Prostate gland (tissue), 2 donors: ENCODE measurements at regions not wholly inside any gene's neighbourhood (a gene's known extent, or its start where the extent isn't known, plus 50 kb on each side); places are given as distances from the start of the nearest gene placed in this dataset.

ENCODE experiments used
- DNase-seq: peaks from one replicate; pipeline ENCODE4 v3.0.0-alpha.2; 2019; ENCODE audit warnings: low spot score
- H3K27ac ChIP-seq, 2 donors: fragments of 200-600 bp; sonication (generic); 2 replicates each; pipeline ENCODE4 v1.5.1; 2017 to 2019
- H3K27me3 ChIP-seq: fragments of 200-600 bp; sonication (generic); replicated peaks from 2 replicates; pipeline ENCODE4 v1.5.1; 2019; ENCODE audit not compliant: insufficient read depth
- H3K36me3 ChIP-seq, 2 donors: fragments of 200-600 bp; sonication (generic); 1 replicate in 1 of 2; 2 replicates in 1 of 2; pipeline versions ENCODE4 v1.5.1 to v1.8.1; 2017 to 2019
- H3K4me1 ChIP-seq: fragments of 200-600 bp; sonication (generic); replicated peaks from 2 replicates; pipeline ENCODE4 v1.5.1; 2019
- H3K4me3 ChIP-seq, 2 donors: fragments of 200-600 bp; sonication (generic); 2 replicates each; pipeline ENCODE4 v1.5.1; 2017 to 2019
- H3K9me3 ChIP-seq: fragments of 200-600 bp; sonication (generic); 2 replicates; pipeline ENCODE4 v1.5.1; 2017
- POLR2A ChIP-seq: fragments of 450-650 bp; IDR thresholded peaks from one replicate; pipeline ENCODE4 v1.6.1; 2016; ENCODE audit warnings: antibody characterized with exemption, mild to moderate bottlenecking
- POLR2AphosphoS5 ChIP-seq: sonication (generic); formaldehyde crosslinking; IDR thresholded peaks from one replicate; pipeline ENCODE4 v1.6.1; 2017; ENCODE audit warnings: antibody characterized with exemption
- WGBS: methylation state at CpG from one replicate; pipeline ENCODE4 v1.1.5; 2018; 5-methylcytosine and 5-hydroxymethylcytosine counted together
- intact Hi-C: fragments of 100-400 bp; cut with DNase I; formaldehyde crosslinking; loops from one replicate; pipeline ENCODE4 v1.14.2; 2022
- TF ChIP-seq, protein P1 (sequence below), 4 experiments: fragments of 200-600 bp in 2 of 4; fragments of 450-650 bp in 2 of 4; sonication (generic) in 2 of 4; IDR thresholded peaks; 1 replicate in 3 of 4; 2 replicates in 1 of 4; pipeline ENCODE4 v1.5.1; 2016 to 2019; ENCODE audit warnings: antibody characterized with exemption in 4 of 4, mild to moderate bottlenecking in 2 of 4, moderate library complexity in 2 of 4

DNA sequence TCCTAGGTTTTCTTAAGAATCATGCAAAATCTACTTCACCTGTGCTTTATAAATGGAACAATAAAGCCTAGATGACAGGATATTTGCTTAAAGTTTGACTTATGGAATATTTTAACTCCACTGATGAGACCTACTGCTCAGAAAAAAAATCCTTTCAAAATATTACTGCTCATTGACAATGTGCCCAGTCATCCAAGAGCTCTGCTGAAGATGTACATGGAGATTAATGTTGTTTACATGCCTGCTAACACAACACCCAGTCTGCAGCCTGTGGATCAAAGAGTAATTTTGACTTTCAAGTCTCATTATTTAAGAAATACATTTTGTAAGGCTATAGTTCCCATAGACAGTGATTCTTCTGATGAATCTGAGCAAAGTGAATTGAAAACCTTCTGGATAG is 889.6 kb downstream of the CDH18 start:
- TF ChIP-seq, protein P1, sequence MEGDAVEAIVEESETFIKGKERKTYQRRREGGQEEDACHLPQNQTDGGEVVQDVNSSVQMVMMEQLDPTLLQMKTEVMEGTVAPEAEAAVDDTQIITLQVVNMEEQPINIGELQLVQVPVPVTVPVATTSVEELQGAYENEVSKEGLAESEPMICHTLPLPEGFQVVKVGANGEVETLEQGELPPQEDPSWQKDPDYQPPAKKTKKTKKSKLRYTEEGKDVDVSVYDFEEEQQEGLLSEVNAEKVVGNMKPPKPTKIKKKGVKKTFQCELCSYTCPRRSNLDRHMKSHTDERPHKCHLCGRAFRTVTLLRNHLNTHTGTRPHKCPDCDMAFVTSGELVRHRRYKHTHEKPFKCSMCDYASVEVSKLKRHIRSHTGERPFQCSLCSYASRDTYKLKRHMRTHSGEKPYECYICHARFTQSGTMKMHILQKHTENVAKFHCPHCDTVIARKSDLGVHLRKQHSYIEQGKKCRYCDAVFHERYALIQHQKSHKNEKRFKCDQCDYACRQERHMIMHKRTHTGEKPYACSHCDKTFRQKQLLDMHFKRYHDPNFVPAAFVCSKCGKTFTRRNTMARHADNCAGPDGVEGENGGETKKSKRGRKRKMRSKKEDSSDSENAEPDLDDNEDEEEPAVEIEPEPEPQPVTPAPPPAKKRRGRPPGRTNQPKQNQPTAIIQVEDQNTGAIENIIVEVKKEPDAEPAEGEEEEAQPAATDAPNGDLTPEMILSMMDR (IDR thresholded peaks at IDR 0.05), result no peak
- TF ChIP-seq POLR2A (no peak), POLR2AphosphoS5 (no peak)
- intact Hi-C loops, result no loop called here
- H3K9me3 ChIP-seq, result no peaks in the 10 kb centered on the region
- H3K27ac ChIP-seq, result no peak overlapping the region
- H3K4me1 ChIP-seq, result no peaks in the 10 kb centered on the region
- no peaks in the 10 kb centered on the region for H3K36me3 ChIP-seq
- H3K4me3 ChIP-seq, result no peak overlapping the region
- no peak for DNase-seq
- no peaks in the 10 kb centered on the region for H3K27me3 ChIP-seq

DNA sequence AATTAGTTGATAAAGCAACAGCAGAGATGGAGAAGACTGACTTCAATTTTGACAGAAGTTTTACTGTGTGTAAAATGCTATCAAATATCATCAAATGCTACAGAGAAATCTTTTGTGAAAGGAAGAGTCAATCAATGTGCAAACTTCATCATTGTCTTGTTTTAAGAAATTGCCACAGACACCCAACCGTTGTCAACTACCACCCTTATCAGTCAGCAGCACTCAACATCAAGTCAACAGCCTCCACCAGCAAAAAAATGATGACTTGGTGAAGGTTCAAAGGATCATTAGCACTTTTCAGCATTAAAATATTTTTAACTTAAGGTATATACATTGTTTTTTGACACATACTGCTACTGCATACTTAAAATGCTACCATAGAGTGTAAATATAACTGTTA is 888.8 kb downstream of the CDH18 start:
- no peak for DNase-seq
- H3K27ac ChIP-seq, result no peak overlapping the region
- H3K4me1 ChIP-seq, result no peaks in the 10 kb centered on the region
- TF ChIP-seq, protein P1 (IDR thresholded peaks at IDR 0.05), result no peak
- TF ChIP-seq POLR2A (no peak), POLR2AphosphoS5 (no peak)
- intact Hi-C loops, result no loop called here
- 89% methylated on average over 1 of the region's 1 CpG for WGBS
- no peaks in the 10 kb centered on the region for H3K9me3 ChIP-seq
- H3K27me3 ChIP-seq, result no peaks in the 10 kb centered on the region
- no peaks in the 10 kb centered on the region for H3K36me3 ChIP-seq
- H3K4me3 ChIP-seq, result no peak overlapping the region

DNA sequence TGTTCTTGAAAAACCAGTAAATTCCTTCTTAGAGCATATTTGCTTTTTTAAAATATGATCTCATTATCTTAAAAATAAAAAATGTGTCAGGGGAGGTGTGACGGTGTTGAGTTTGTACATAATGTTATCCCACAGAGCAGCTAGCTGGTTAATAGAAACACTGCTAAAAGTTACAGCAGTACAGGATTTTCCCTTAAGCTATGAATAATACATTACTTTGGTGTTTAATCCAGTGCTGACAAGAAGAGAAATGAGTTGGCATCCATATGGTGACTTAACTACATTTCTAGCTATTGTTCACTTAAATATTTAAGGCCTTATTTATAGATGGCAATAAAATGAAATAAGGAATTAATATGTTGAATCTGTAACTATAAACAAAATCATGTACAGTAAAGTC is 883.1 kb downstream of the CDH18 start:
- no peak overlapping the region for H3K27ac ChIP-seq
- no peak overlapping the region for H3K4me3 ChIP-seq
- H3K27me3 ChIP-seq, result no peaks in the 10 kb centered on the region
- TF ChIP-seq, protein P1 (IDR thresholded peaks at IDR 0.05), result no peak
- no peak for TF ChIP-seq POLR2A
- TF ChIP-seq POLR2AphosphoS5, result no peak
- no peaks in the 10 kb centered on the region for H3K36me3 ChIP-seq
- DNase-seq, result no peak
- H3K4me1 ChIP-seq, result no peaks in the 10 kb centered on the region
- intact Hi-C loops, result no loop called here
- no peaks in the 10 kb centered on the region for H3K9me3 ChIP-seq
- WGBS, result 68% methylated on average over 1 of the region's 1 CpG

DNA sequence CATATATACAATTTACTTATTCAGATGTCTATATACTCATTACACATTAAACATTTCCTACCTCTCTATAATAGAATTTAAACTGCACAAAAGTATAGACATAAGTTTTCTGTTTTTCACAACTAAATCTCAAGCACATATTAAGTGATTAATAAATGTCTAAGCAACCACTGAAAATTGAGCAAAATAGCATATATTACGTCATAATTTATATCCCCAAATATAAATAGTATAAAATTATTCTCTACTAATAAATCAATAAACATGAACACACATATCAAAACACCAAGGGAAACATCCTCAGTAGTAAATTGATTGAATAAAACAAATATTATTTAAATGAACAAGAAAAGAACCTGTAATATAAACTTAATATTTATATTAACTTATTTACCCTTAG is 865.1 kb downstream of the CDH18 start:
- H3K36me3 ChIP-seq, result no peaks in the 10 kb centered on the region
- H3K4me3 ChIP-seq, result no peak overlapping the region
- DNase-seq, result no peak
- 87% methylated on average over 1 of the region's 1 CpG for WGBS
- H3K9me3 ChIP-seq, result no peaks in the 10 kb centered on the region
- H3K27me3 ChIP-seq, result no peaks in the 10 kb centered on the region
- H3K4me1 ChIP-seq, result no peaks in the 10 kb centered on the region
- TF ChIP-seq POLR2AphosphoS5 (no peak), POLR2A (no peak)
- TF ChIP-seq, protein P1 (IDR thresholded peaks at IDR 0.05), result no peak
- intact Hi-C loops, result no loop called here
- H3K27ac ChIP-seq, result no peak overlapping the region

DNA sequence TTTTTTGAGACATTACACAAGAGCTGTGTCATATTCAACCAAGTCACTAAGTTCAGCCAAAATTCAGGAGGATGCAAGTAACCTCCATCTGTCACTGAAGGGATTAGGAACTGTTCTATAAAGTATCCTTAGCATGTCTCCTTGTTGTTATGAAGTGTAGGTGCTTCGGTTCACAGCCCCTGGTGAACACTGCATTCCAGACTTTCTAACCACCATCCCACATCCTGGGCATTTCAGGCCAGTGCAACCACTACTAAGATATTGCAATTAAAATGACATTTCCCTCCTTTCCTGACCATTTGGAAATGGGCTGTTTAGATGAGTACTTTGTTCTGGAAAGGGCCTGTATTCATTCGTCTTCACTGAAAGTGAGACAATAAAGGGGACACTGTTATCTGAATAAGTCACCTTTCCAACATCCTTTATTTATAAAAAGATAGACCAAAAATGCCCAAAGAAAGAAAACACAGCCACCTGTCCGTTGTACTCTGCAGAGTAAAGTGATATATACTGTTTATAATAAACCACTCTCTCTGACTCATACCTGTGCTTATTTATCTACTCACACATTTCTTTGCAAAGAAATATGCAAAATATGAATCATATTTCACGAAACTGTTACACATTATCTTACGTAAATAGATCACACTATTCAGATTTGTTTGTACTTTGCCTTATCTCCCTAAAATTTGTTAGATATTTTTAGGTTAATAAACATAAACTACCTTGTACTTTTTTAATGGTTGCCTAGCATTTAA is 861.9 kb downstream of the CDH18 start:
- DNase-seq, result no peak
- Histone ChIP-seq H3K36me3 (no peaks in the 10 kb centered on the region), H3K4me3 (no peak overlapping the region), H3K9me3 (no peaks in the 10 kb centered on the region), H3K27me3 (no peaks in the 10 kb centered on the region), H3K4me1 (no peaks in the 10 kb centered on the region), H3K27ac (no peak overlapping the region)
- intact Hi-C loops, result no loop called here
- TF ChIP-seq POLR2AphosphoS5 (no peak), POLR2A (no peak)
- TF ChIP-seq, protein P1 (IDR thresholded peaks at IDR 0.05), result no peak
- 49% methylated on average over 5 of the region's 5 CpGs for WGBS
